PC-9 (cell line): ENCODE measurements at regions not wholly inside any gene's neighbourhood (a gene's known extent, or its start where the extent isn't known, plus 50 kb on each side); places are given as distances from the start of the nearest gene placed in this dataset.

ENCODE experiments used
- BruUV-seq: library from RNA; stranded (reverse); fragments of 400-500 nt; replicated peaks from 2 replicates; lab custom pipeline; 2021; lab: Mats Ljungman, UMichigan
- CTCF ChIA-PET: fragments of 300-600 bp; sonication (Branson Sonifier 250); formaldehyde crosslinking; loops from one replicate; lab custom pipeline; 2022; ENCODE audit warnings: antibody characterized with exemption; lab: Charles Lee
- POLR2A ChIA-PET: fragments of 300-600 bp; sonication (Branson Sonifier 250); formaldehyde crosslinking; loops from one replicate; lab custom pipeline; 2022; ENCODE audit warnings: antibody characterized with exemption; ENCODE audit not compliant: unreplicated experiment; lab: Charles Lee
- DNase-seq, 2 experiments: peaks; one replicate each; pipeline versions ENCODE4 v3.0.0 to v3.0.0-alpha.2; 2015 to 2022; ENCODE audit warnings: mixed read lengths in 1 of 2
- H2AFZ ChIP-seq: fragments of 200-600 bp; sonication (generic); 2 replicates; pipeline ENCODE4 v1.8.1; 2017; ENCODE audit warnings: antibody characterized with exemption
- H3F3A ChIP-seq: fragments of 200-600 bp; sonication (generic); 2 replicates; pipeline ENCODE4 v1.8.1; 2017; ENCODE audit warnings: antibody characterized with exemption, mild to moderate bottlenecking, low read depth; ENCODE audit not compliant: insufficient read depth
- H3K27ac ChIP-seq: fragments of 200-600 bp; sonication (generic); 2 replicates; pipeline ENCODE4 v1.6.1; 2016; ENCODE audit warnings: mixed run types
- H3K27me3 ChIP-seq: fragments of 200-600 bp; sonication (generic); 2 replicates; pipeline ENCODE4 v1.6.1; 2016; ENCODE audit warnings: low read depth, mixed run types; ENCODE audit not compliant: insufficient read depth
- H3K36me3 ChIP-seq: fragments of 200-600 bp; sonication (generic); 2 replicates; pipeline ENCODE4 v1.6.1; 2016; ENCODE audit warnings: low read depth, mixed run types
- H3K4me1 ChIP-seq: fragments of 200-600 bp; sonication (generic); replicated peaks from 2 replicates; pipeline ENCODE4 v1.6.1; 2016; ENCODE audit warnings: mixed run types; ENCODE audit not compliant: insufficient read depth
- H3K4me2 ChIP-seq: fragments of 200-600 bp; sonication (generic); 2 replicates; pipeline ENCODE4 v1.6.1; 2017; ENCODE audit warnings: mixed run types
- H3K4me3 ChIP-seq: fragments of 200-600 bp; sonication (generic); 2 replicates; pipeline ENCODE4 v1.6.1; 2016; ENCODE audit warnings: mixed run types
- H3K79me2 ChIP-seq: fragments of 200-600 bp; sonication (generic); 2 replicates; pipeline ENCODE4 v1.6.1; 2017; ENCODE audit warnings: low read depth, mixed run types
- H3K9me2 ChIP-seq: fragments of 200-600 bp; sonication (generic); 2 replicates; pipeline ENCODE4 v1.8.1; 2017; ENCODE audit warnings: mild to moderate bottlenecking; ENCODE audit not compliant: insufficient read depth
- H3K9me3 ChIP-seq: fragments of 200-600 bp; sonication (generic); 2 replicates; pipeline ENCODE4 v1.8.1; 2016; ENCODE audit warnings: low read depth; ENCODE audit not compliant: insufficient read depth
- H4K20me1 ChIP-seq: fragments of 200-600 bp; sonication (generic); 2 replicates; pipeline ENCODE4 v1.8.1; 2017; ENCODE audit not compliant: insufficient read depth
- EZH2 ChIP-seq: fragments of 200-600 bp; sonication (generic); IDR thresholded peaks from 2 replicates; pipeline ENCODE4 v1.8.0; 2017; ENCODE audit warnings: antibody characterized with exemption, low read depth
- intact Hi-C: fragments of 100-400 bp; cut with micrococcal nuclease; formaldehyde crosslinking; loops from one replicate; pipeline ENCODE4 v1.10.0; 2022; ENCODE audit not compliant: unreplicated experiment
- TF ChIP-seq, protein P1 (sequence below): fragments of 200-600 bp; sonication (generic); conservative IDR thresholded peaks from 2 replicates; pipeline ENCODE4 v1.6.1; 2017; ENCODE audit warnings: mixed run types, antibody characterized with exemption, mild to moderate bottlenecking, moderate library complexity

DNA sequence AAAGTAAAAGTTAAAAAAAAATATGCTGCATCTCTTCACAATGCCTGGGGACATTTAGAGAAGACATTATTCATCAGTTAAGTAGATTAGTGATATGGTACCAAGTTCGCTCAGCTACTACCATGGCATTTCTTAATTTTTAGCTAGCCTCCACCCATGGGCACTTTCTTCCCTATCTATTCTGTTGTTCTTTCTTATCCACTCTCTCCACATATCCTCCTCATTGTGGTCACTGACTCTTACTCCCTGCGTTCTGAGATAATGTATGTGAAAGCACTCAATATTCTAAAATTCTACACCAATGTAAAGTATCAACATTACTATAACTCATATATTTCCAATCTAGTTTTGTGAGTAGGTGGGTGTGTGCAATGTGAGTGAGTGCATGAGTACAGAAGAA, 609.7 kb upstream of the DAB2 start:
- Histone ChIP-seq H3K79me2 (no peaks in the 10 kb centered on the region), H3K36me3 (no peaks in the 10 kb centered on the region), H3K4me2 (no peak overlapping the region), H2AFZ (no peak overlapping the region), H3K4me1 (peaks cover 8% of the 10 kb centered on the region; the same call in 1 of the 2 replicates), H3K27ac (no peak overlapping the region), H3F3A (no peaks in the 10 kb centered on the region), H3K4me3 (no peak overlapping the region), H3K27me3 (no peaks in the 10 kb centered on the region), H3K9me2 (0 out of 2 replicates have a peak, but pooled peaks cover 3% of the 10 kb centered on the region), H3K9me3 (no peaks in the 10 kb centered on the region), H4K20me1 (no peaks in the 10 kb centered on the region)
- intact Hi-C loops = no loop called here
- CTCF ChIA-PET = no interaction called here
- TF ChIP-seq, protein P1, sequence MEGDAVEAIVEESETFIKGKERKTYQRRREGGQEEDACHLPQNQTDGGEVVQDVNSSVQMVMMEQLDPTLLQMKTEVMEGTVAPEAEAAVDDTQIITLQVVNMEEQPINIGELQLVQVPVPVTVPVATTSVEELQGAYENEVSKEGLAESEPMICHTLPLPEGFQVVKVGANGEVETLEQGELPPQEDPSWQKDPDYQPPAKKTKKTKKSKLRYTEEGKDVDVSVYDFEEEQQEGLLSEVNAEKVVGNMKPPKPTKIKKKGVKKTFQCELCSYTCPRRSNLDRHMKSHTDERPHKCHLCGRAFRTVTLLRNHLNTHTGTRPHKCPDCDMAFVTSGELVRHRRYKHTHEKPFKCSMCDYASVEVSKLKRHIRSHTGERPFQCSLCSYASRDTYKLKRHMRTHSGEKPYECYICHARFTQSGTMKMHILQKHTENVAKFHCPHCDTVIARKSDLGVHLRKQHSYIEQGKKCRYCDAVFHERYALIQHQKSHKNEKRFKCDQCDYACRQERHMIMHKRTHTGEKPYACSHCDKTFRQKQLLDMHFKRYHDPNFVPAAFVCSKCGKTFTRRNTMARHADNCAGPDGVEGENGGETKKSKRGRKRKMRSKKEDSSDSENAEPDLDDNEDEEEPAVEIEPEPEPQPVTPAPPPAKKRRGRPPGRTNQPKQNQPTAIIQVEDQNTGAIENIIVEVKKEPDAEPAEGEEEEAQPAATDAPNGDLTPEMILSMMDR = no peak
- no peak for TF ChIP-seq EZH2
- DNase-seq = no peak
- POLR2A ChIA-PET = interaction anchor here (0.7 kb wide), 1 partner anchor 322 kb away, joined by 5 read pairs; no protein-coding TSS in a partner anchor
- no TSS peak for BruUV-seq

GRCh38 chr5:40033411-40033810, 608.6 kb upstream of the DAB2 start:
- H3K9me3 ChIP-seq = no peaks in the 10 kb centered on the region
- peaks cover 8% of the 10 kb centered on the region; the same call in 1 of the 2 replicates for H3K4me1 ChIP-seq
- no peaks in the 10 kb centered on the region for H3K36me3 ChIP-seq
- no peaks in the 10 kb centered on the region for H3F3A ChIP-seq
- H3K4me3 ChIP-seq = no peak overlapping the region
- H3K79me2 ChIP-seq = no peaks in the 10 kb centered on the region
- H3K27me3 ChIP-seq = no peaks in the 10 kb centered on the region
- H3K4me2 ChIP-seq = no peak overlapping the region
- TF ChIP-seq, protein P1 = no peak
- TF ChIP-seq EZH2 = no peak
- intact Hi-C loops = no loop called here
- no peak overlapping the region for H3K27ac ChIP-seq
- H2AFZ ChIP-seq = no peak overlapping the region
- 0 out of 2 replicates have a peak, but pooled peaks cover 3% of the 10 kb centered on the region for H3K9me2 ChIP-seq
- no peak for DNase-seq
- ChIA-PET CTCF (no interaction called here), POLR2A (interaction anchor here (0.5 kb wide), 1 partner anchor 485 kb away, joined by 3 read pairs; no protein-coding TSS in a partner anchor)
- no TSS peak for BruUV-seq
- H4K20me1 ChIP-seq = no peaks in the 10 kb centered on the region

DNA sequence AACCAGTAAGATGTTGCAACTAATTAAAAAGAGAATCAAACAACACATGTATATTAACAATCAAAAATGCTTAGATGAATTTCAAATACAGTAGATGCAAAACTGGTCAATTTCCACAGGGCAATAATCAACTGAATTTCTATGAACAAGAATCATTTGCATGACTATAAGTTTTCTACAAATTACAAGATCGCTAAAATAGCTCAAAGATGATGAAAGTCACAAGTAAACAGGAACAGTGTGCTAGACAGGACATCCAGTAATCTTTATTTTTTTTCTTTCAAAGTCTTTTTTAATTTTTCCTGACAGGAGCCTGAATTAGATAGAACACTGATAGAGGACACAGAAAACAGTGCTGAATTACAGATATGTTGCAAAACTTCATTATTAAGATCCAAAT, 608.2 kb upstream of the DAB2 start:
- Histone ChIP-seq H3K4me1 (peaks cover 8% of the 10 kb centered on the region; the same call in 1 of the 2 replicates), H3K27me3 (no peaks in the 10 kb centered on the region), H3K9me3 (no peaks in the 10 kb centered on the region), H3K79me2 (no peaks in the 10 kb centered on the region), H3K36me3 (no peaks in the 10 kb centered on the region), H3F3A (no peaks in the 10 kb centered on the region), H3K4me3 (no peak overlapping the region), H3K4me2 (no peak overlapping the region), H4K20me1 (no peaks in the 10 kb centered on the region), H3K9me2 (0 out of 2 replicates have a peak, but pooled peaks cover 3% of the 10 kb centered on the region), H3K27ac (no peak overlapping the region), H2AFZ (no peak overlapping the region)
- intact Hi-C loops = no loop called here
- DNase-seq = no peak
- BruUV-seq = no TSS peak
- POLR2A ChIA-PET = no interaction called here
- TF ChIP-seq, protein P1 = no peak
- TF ChIP-seq EZH2 = no peak
- CTCF ChIA-PET = no interaction called here
